Prostate gland (tissue), 2 donors: ENCODE measurements at regions not wholly inside any gene's neighbourhood (a gene's known extent, or its start where the extent isn't known, plus 50 kb on each side); places are given as distances from the start of the nearest gene placed in this dataset.

Experiments
- CTCF ChIP-seq, 4 experiments: fragments of 200-600 bp in 2 of 4; fragments of 450-650 bp in 2 of 4; sonication (generic) in 2 of 4; IDR thresholded peaks; 1 replicate in 3 of 4; 2 replicates in 1 of 4; pipeline ENCODE4 v1.5.1; 2016 to 2019; ENCODE audit warnings: antibody characterized with exemption in 4 of 4, mild to moderate bottlenecking in 2 of 4, moderate library complexity in 2 of 4
- POLR2A ChIP-seq: fragments of 450-650 bp; IDR thresholded peaks from one replicate; pipeline ENCODE4 v1.6.1; 2016; ENCODE audit warnings: antibody characterized with exemption, mild to moderate bottlenecking

GRCh38 chr14:94932589-94932988 lies 162.7 kb upstream of the GSC start:
- TF ChIP-seq CTCF (IDR thresholded peaks at IDR 0.05): no peak
- TF ChIP-seq POLR2A: no peak
